HepG2 (cell line): ENCODE measurements at regions not wholly inside any gene's neighbourhood (a gene's known extent, or its start where the extent isn't known, plus 50 kb on each side); places are given as distances from the start of the nearest gene placed in this dataset.

Experiments
- ATAC-seq: fragments of 200-7000 bp; cut with Tn5 transposase; 3 replicates; pipeline ENCODE4 v1.9.1; 2020; ENCODE audit warnings: mild to moderate bottlenecking, moderate library complexity
- BruUV-seq: library from RNA; stranded (reverse); fragments of 400-500 nt; replicated peaks from 2 replicates; lab custom pipeline; 2021; lab: Mats Ljungman, UMichigan
- CTCF ChIA-PET: fragments of 300-600 bp; formaldehyde crosslinking; extraction: SDS; loops from one replicate; lab custom pipeline; 2021; ENCODE audit warnings: low total read pairs, inconsistent platforms, low intra/inter-chr PET ratio; lab: Yijun Ruan, JAX
- POLR2A ChIA-PET: fragments of 350-600 bp; sonication (Branson Sonifier 250); formaldehyde crosslinking; loops from one replicate; lab custom pipeline; 2020; ENCODE audit warnings: antibody characterized with exemption, inconsistent platforms; lab: Yijun Ruan, JAX
- DNase-seq: peaks from one replicate; pipeline ENCODE4 v3.0.0-alpha.2; 2015; ENCODE audit warnings: low spot score
- FAIRE-seq: peaks from 3 replicates; lab custom pipeline; 2011; peaks lifted over from hg19 to GRCh38; lab: Jason Lieb, UNC
- H2AFZ ChIP-seq: one replicate; pipeline ENCODE4 v1.6.1; 2011; ENCODE audit warnings: low read length, inconsistent platforms
- H3K27ac ChIP-seq: fragments of 300-600 bp; 3 replicates; pipeline ENCODE4 v1.8.0; 2011; ENCODE audit warnings: mixed run types, mild to moderate bottlenecking, mixed read lengths, low read length, inconsistent platforms; ENCODE audit not compliant: insufficient read depth; ENCODE audit errors: extremely low read length
- H3K27me3 ChIP-seq, 2 experiments: fragments of 200-600 bp in 1 of 2; 2 replicates in 1 of 2; 3 replicates in 1 of 2; pipeline versions ENCODE4 v1.6.0 to v1.8.0; 2011; ENCODE audit warnings: low read length in 2 of 2, mild to moderate bottlenecking in 2 of 2, moderate library complexity in 2 of 2, inconsistent platforms in 1 of 2; ENCODE audit not compliant: insufficient read depth in 2 of 2, control insufficient read depth in 1 of 2
- H3K36me3 ChIP-seq, 2 experiments: fragments of 200-600 bp in 1 of 2; replicated peaks in 1 of 2; 2 replicates in 1 of 2; 3 replicates in 1 of 2; pipeline versions ENCODE4 v1.5.1 to v1.8.0; 2011; ENCODE audit warnings: low read length in 2 of 2, inconsistent platforms in 1 of 2; ENCODE audit not compliant: insufficient read depth in 2 of 2, control insufficient read depth in 1 of 2
- H3K4me1 ChIP-seq: 2 replicates; pipeline ENCODE4 v1.5.1; 2012; ENCODE audit warnings: low read length, inconsistent platforms; ENCODE audit not compliant: insufficient read depth
- H3K4me2 ChIP-seq: 2 replicates; pipeline ENCODE4 v1.6.0; 2011; ENCODE audit warnings: low read depth, low read length, inconsistent platforms
- H3K4me3 ChIP-seq, 3 experiments: fragments of 200-600 bp in 1 of 3; sonication (generic), shearing (Covaris generic) in 1 of 3; replicated peaks in 1 of 3; 2 replicates each; pipeline ENCODE4 v1.5.1; 2011 to 2016; ENCODE audit warnings: low read length in 3 of 3, inconsistent platforms in 2 of 3, low read depth in 2 of 3, mild to moderate bottlenecking in 2 of 3, control low read depth in 1 of 3, mixed read lengths in 1 of 3; ENCODE audit not compliant: insufficient read depth in 1 of 3
- H3K79me2 ChIP-seq: one replicate; pipeline ENCODE4 v1.6.1; 2011; ENCODE audit warnings: low read length, inconsistent platforms; ENCODE audit not compliant: insufficient read depth
- H3K9ac ChIP-seq: 2 replicates; pipeline ENCODE4 v1.6.0; 2011; ENCODE audit warnings: mild to moderate bottlenecking, low read depth, low read length, inconsistent platforms; ENCODE audit not compliant: insufficient read depth
- H3K9me3 ChIP-seq: 2 replicates; pipeline ENCODE4 v1.5.1; 2012; ENCODE audit warnings: mild to moderate bottlenecking, low read length
- H4K20me1 ChIP-seq: 2 replicates; pipeline ENCODE4 v1.6.0; 2011; ENCODE audit warnings: inconsistent platforms, mild to moderate bottlenecking, low read length, moderate library complexity; ENCODE audit not compliant: insufficient read depth
- AKAP8 ChIP-seq: sonication (generic); formaldehyde crosslinking; IDR thresholded peaks from 2 replicates; pipeline ENCODE4 v1.5.1; 2020; ENCODE audit warnings: mild to moderate bottlenecking, missing genetic modification reagents
- BRCA1 ChIP-seq: sonication (generic); formaldehyde crosslinking; IDR thresholded peaks from 2 replicates; pipeline ENCODE4 v1.4.0; 2020; ENCODE audit warnings: missing genetic modification reagents
- CHD2 ChIP-seq: IDR thresholded peaks from 2 replicates; pipeline ENCODE4 v1.6.1; 2011; ENCODE audit warnings: low read depth, low read length, improper control_type of control experiment
- ETS1 ChIP-seq: sonication (generic); formaldehyde crosslinking; IDR thresholded peaks from 2 replicates; pipeline ENCODE4 v1.4.0; 2020; ENCODE audit warnings: missing genetic modification reagents
- GATAD2A ChIP-seq: IDR thresholded peaks from 2 replicates; pipeline ENCODE4 v1.6.1; 2016
- HMG20A ChIP-seq: IDR thresholded peaks from 2 replicates; pipeline ENCODE4 v1.6.1; 2016; ENCODE audit warnings: borderline replicate concordance
- HOXA7 ChIP-seq: sonication (generic); formaldehyde crosslinking; IDR thresholded peaks from 2 replicates; pipeline ENCODE4 v1.8.1; 2022; ENCODE audit warnings: mild to moderate bottlenecking, missing genetic modification reagents, moderate library complexity
- HOXD1 ChIP-seq: sonication (generic); formaldehyde crosslinking; IDR thresholded peaks from 2 replicates; pipeline ENCODE4 v1.5.0; 2020; ENCODE audit warnings: missing genetic modification reagents
- MTA1 ChIP-seq: sonication (generic); formaldehyde crosslinking; IDR thresholded peaks from 2 replicates; pipeline ENCODE4 v1.4.0; 2020; ENCODE audit warnings: missing genetic modification reagents, mild to moderate bottlenecking, borderline replicate concordance
- NFATC3 ChIP-seq: sonication (generic); formaldehyde crosslinking; IDR thresholded peaks from 2 replicates; pipeline ENCODE4 v1.5.1; 2020; ENCODE audit warnings: mild to moderate bottlenecking, missing genetic modification reagents
- PLSCR1 ChIP-seq: sonication (generic); formaldehyde crosslinking; IDR thresholded peaks from 2 replicates; pipeline ENCODE4 v1.5.0; 2020; ENCODE audit warnings: missing genetic modification reagents, mild to moderate bottlenecking, borderline replicate concordance
- SETDB1 ChIP-seq: sonication (generic); formaldehyde crosslinking; IDR thresholded peaks from 2 replicates; pipeline ENCODE4 v1.5.1; 2020; ENCODE audit warnings: missing genetic modification reagents, mild to moderate bottlenecking, borderline replicate concordance
- SMARCE1 ChIP-seq: fragments of 450-650 bp; IDR thresholded peaks from 2 replicates; pipeline ENCODE4 v1.6.1; 2017; ENCODE audit warnings: borderline replicate concordance
- SP5 ChIP-seq: IDR thresholded peaks from 2 replicates; pipeline ENCODE4 v1.6.1; 2016; ENCODE audit warnings: low read depth, borderline replicate concordance
- ZBTB14 ChIP-seq: sonication (generic); formaldehyde crosslinking; IDR thresholded peaks from 2 replicates; pipeline ENCODE4 v1.4.0; 2020; ENCODE audit warnings: missing genetic modification reagents
- ZFP82 ChIP-seq: sonication (generic); formaldehyde crosslinking; IDR thresholded peaks from 2 replicates; pipeline ENCODE4 v1.5.1; 2020; ENCODE audit warnings: mild to moderate bottlenecking, missing genetic modification reagents, borderline replicate concordance
- ZNF225 ChIP-seq: sonication (generic); formaldehyde crosslinking; IDR thresholded peaks from 2 replicates; pipeline ENCODE4 v1.4.0; 2020; ENCODE audit warnings: mild to moderate bottlenecking, missing genetic modification reagents
- ZNF543 ChIP-seq: sonication (generic); formaldehyde crosslinking; IDR thresholded peaks from 2 replicates; pipeline ENCODE4 v1.4.0; 2020; ENCODE audit warnings: mild to moderate bottlenecking, missing genetic modification reagents
- ZNF556 ChIP-seq: sonication (generic); formaldehyde crosslinking; IDR thresholded peaks from 2 replicates; pipeline ENCODE4 v1.4.0; 2020; ENCODE audit warnings: mild to moderate bottlenecking, missing genetic modification reagents, borderline replicate concordance
- ZNF569 ChIP-seq: sonication (generic); formaldehyde crosslinking; IDR thresholded peaks from 2 replicates; pipeline ENCODE4 v1.5.0; 2020; ENCODE audit warnings: mild to moderate bottlenecking, missing genetic modification reagents, moderate library complexity, borderline replicate concordance
- ZNF597 ChIP-seq: sonication (generic); formaldehyde crosslinking; IDR thresholded peaks from 2 replicates; pipeline ENCODE4 v1.5.0; 2020; ENCODE audit warnings: missing genetic modification reagents
- ZNF781 ChIP-seq: sonication (generic); formaldehyde crosslinking; IDR thresholded peaks from 2 replicates; pipeline ENCODE4 v1.5.1; 2020; ENCODE audit warnings: borderline replicate concordance, mild to moderate bottlenecking, missing genetic modification reagents; ENCODE audit errors: not compliant biosample characterization
- ZSCAN29 ChIP-seq: sonication (generic); formaldehyde crosslinking; conservative IDR thresholded peaks from 2 replicates; pipeline ENCODE4 v1.4.0; 2020; ENCODE audit warnings: mild to moderate bottlenecking, missing genetic modification reagents
- in situ Hi-C: cut with HindIII; loops from 2 replicates; pipeline ENCODE4 v1.10.0; 2017; ENCODE audit warnings: low pct_unique_long_range_greater_than_20kb; ENCODE audit not compliant: extremely low pct_ligation_motif_present
- intact Hi-C: fragments of 100-400 bp; cut with micrococcal nuclease; formaldehyde crosslinking; loops from one replicate; pipeline ENCODE4 v1.10.0; 2022; ENCODE audit not compliant: unreplicated experiment

- TF ChIP-seq HMG20A (CRISPR knock-in tag) (no peak), ZNF556 (CRISPR knock-in tag) (no peak), ETS1 (CRISPR knock-in tag) (no peak), HOXD1 (CRISPR knock-in tag) (no peak), ZNF569 (no peak), ZBTB14 (CRISPR knock-in tag) (no peak), SP5 (CRISPR knock-in tag) (no peak), ZSCAN29 (CRISPR knock-in tag) (no peak)
Measured at GRCh38 chr10:55374917-55375316, 573.9 kb upstream of the PCDH15 start (continued).

- FAIRE-seq (no peak), ATAC-seq (no peak), DNase-seq (peak; percentile 1)
- Histone ChIP-seq H3K4me3 (no peak overlapping the region), H3K9ac (no peak overlapping the region), H3K27me3 (no peaks in the 10 kb centered on the region), H3K79me2 (no peaks in the 10 kb centered on the region), H4K20me1 (no peaks in the 10 kb centered on the region), H3K4me2 (no peak overlapping the region), H3K27ac (no peak overlapping the region), H3K4me1 (no peaks in the 10 kb centered on the region), H3K9me3 (no peaks in the 10 kb centered on the region), H3K36me3 (no peaks in the 10 kb centered on the region), H2AFZ (no peak overlapping the region)
- in situ Hi-C loops (no loop called here), intact Hi-C loops (no loop called here)
- ChIA-PET POLR2A (no interaction called here), CTCF (no interaction called here)
- no TSS peak for BruUV-seq
- TF ChIP-seq GATAD2A (CRISPR knock-in tag): no peak
- TF ChIP-seq BRCA1 (CRISPR knock-in tag): no peak
- no peak for TF ChIP-seq CHD2
- TF ChIP-seq NFATC3 (CRISPR knock-in tag): no peak
- no peak for TF ChIP-seq ZFP82 (CRISPR knock-in tag)
- no peak for TF ChIP-seq ZNF597 (CRISPR knock-in tag)
- no peak for TF ChIP-seq MTA1 (CRISPR knock-in tag)
- no peak for TF ChIP-seq ZNF225 (CRISPR knock-in tag)
- TF ChIP-seq HOXA7 (CRISPR knock-in tag): no peak
- TF ChIP-seq SETDB1 (CRISPR knock-in tag): no peak
- no peak for TF ChIP-seq SMARCE1
- no peak for TF ChIP-seq ZNF781 (CRISPR knock-in tag)
- no peak for TF ChIP-seq AKAP8
- no peak for TF ChIP-seq ZNF543 (CRISPR knock-in tag)
- TF ChIP-seq PLSCR1 (CRISPR knock-in tag): no peak
Measured at GRCh38 chr10:55374060-55374459, 573.0 kb upstream of the PCDH15 start.
